SK-N-SH treated with all-trans-retinoic acid at 6 μM for 48 hours (cell line): ENCODE measurements at regions not wholly inside any gene's neighbourhood (a gene's known extent, or its start where the extent isn't known, plus 50 kb on each side); places are given as distances from the start of the nearest gene placed in this dataset.

Experiments
- ARNTL ChIP-seq: fragments of 450-650 bp; formaldehyde crosslinking; IDR thresholded peaks from 2 replicates; pipeline ENCODE4 v1.5.0; 2020; ENCODE audit warnings: low read depth, mild to moderate bottlenecking, moderate library complexity, borderline replicate concordance
- CSDC2 ChIP-seq: fragments of 250-450 bp; sonication (Bioruptor Pico); IDR thresholded peaks from 2 replicates; pipeline ENCODE4 v1.5.0; 2020; ENCODE audit warnings: mild to moderate bottlenecking, moderate library complexity
- OSR1 ChIP-seq: fragments of 250-450 bp; sonication (Bioruptor Pico); IDR thresholded peaks from 2 replicates; pipeline ENCODE4 v1.8.0; 2022; ENCODE audit warnings: moderate library complexity, mild to moderate bottlenecking, inconsistent platforms
- PATZ1 ChIP-seq: fragments of 250-450 bp; sonication (Bioruptor Pico); IDR thresholded peaks from 2 replicates; pipeline ENCODE4 v1.8.0; 2020; ENCODE audit warnings: mild to moderate bottlenecking, moderate library complexity, borderline replicate concordance
- TOX ChIP-seq: fragments of 250-450 bp; sonication (Bioruptor Pico); IDR thresholded peaks from 2 replicates; pipeline ENCODE4 v1.8.0; 2021; ENCODE audit warnings: mild to moderate bottlenecking, moderate library complexity, borderline replicate concordance
- ZFP3 ChIP-seq: fragments of 250-450 bp; sonication (Bioruptor Pico); IDR thresholded peaks from 2 replicates; pipeline ENCODE4 v1.5.0; 2020; ENCODE audit warnings: mild to moderate bottlenecking, moderate library complexity

GRCh38 chr6:114550316-114550715 lies 207.5 kb upstream of the HS3ST5 start:
- TF ChIP-seq PATZ1 (no peak), OSR1 (CRISPR knock-in tag) (no peak), ARNTL (CRISPR knock-in tag) (no peak), ZFP3 (CRISPR knock-in tag) (no peak), CSDC2 (CRISPR knock-in tag) (no peak), TOX (CRISPR knock-in tag) (no peak)
